NCI-H748 (cell line): ENCODE measurements at regions not wholly inside any gene's neighbourhood (a gene's known extent, or its start where the extent isn't known, plus 50 kb on each side); places are given as distances from the start of the nearest gene placed in this dataset.
A peak's percentile ranks its signal among the peaks of the same experiment; 100 is the strongest.
"Not testable (repeated sequence)": the region's sequence is repeated elsewhere in the genome, so short reads cannot be mapped to it uniquely, and the experiment has no call there.

Source experiments
- DNase-seq: peaks from one replicate; lab custom pipeline; 2025; ENCODE audit not compliant: unreplicated experiment; lab: John Stamatoyannopoulos, UW

- DNase-seq, result not testable (repeated sequence)
These were observed 71.0 kb upstream of the SH3GLB1 start for GRCh38 chr1:86633306-86633838.

DNA sequence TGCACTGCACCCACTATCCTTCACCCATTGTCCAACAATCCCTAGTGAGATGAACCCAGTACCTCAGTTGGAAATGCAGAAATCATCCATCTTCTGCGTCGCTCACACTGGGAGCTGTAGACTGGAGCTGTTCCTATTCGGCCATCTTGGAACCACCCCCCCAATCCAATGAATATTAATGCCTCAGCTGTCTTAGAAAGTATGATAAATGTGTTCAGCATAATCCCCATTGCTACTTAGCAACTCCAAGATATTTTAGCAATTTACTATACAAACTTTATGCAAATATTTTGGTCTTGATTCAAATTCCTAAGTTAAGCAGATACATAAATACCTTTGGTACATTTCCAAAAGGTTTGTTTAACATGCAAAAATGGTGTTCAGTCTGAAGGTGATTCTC, 70.5 kb upstream of the SH3GLB1 start:
- DNase-seq, result no peak

DNA sequence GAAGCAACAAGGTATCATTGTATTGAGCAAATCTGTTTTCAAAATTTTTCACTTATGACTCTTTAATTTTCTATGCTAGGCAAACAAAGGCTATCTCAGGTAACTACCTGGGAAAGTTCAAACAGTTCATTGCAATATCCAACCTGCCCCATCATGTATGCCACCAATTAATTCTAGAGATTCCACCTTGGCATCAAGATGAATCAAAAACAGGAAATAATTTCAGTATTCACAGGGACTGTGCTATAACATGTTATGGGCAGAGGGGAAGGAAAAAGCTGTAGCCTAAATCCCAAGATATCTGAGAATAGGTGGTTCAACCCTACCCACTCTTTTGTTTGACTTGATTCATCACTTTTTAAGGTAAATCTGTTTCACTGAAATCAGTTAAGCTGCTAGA, 67.5 kb upstream of the SH3GLB1 start:
- DNase-seq, result no peak

GRCh38 chr1:86640161-86640670, 64.2 kb upstream of the SH3GLB1 start:
- DNase-seq, result no peak

DNA sequence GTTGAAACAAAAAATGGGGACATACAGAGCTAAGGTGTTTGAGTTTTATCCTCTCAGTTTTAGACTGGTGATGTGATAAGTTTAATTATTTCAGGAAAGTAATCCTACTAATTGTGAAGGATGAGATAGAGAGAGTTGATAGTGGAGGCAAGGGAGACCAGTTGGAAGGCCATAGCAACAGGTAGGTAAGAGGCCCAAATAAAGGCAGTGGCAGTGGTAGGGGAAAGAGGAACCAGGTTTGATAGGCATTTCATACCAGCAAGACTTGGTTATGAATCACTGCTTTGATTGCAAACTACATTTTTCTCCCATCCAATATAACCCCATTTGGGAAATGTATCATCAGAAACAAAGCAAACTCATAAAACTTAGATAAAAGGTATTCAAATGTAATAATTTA, 63.1 kb upstream of the SH3GLB1 start:
- no peak for DNase-seq

GRCh38 chr1:86644655-86645054, 59.7 kb upstream of the SH3GLB1 start:
- DNase-seq, result not testable (repeated sequence)

DNA sequence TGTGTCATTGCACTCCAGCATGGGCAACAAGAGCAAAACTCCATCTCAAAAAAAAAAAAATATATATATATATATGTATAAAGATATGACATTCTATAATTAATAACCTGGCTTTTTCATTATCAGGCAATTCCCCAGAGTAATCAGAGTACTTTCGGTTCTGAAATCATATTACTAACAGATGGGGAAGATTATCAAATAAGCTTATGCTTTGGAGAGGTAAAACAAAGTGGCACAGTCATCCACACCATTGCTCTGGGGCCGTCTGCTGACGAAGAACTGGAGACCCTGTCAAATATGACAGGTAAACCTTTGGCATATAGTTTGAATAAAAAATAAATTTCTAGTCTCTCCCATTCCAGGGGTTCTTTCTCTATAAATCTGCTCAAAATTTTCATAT, 58.5 kb upstream of the SH3GLB1 start:
- DNase-seq, result no peak

DNA sequence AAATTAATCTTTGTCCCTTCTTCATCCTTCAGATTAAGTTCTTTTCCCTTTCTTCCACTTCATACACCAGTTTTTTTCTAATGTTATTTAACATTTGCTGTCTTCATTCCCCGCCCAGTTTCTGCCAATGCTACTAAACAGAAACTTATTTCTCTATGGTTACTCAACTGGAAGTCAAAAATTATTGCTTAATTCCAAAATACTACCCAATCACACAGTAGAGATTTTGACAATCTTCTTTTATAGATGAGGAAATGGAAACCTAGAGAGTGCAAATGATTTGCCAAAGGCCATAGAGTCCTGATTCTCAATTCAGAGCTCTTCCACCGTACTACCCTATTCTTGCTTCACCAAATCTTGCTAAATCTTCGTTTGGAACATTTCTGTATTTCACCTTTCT, 58.1 kb upstream of the SH3GLB1 start:
- no peak for DNase-seq

- peak; percentile 55 for DNase-seq
These were observed 56.1 kb upstream of the SH3GLB1 start for GRCh38 chr1:86648255-86648654.

GRCh38 chr1:86649618-86650017, 54.8 kb upstream of the SH3GLB1 start:
- DNase-seq, result no peak

- peak; percentile 7 for DNase-seq
These were observed 54.3 kb upstream of the SH3GLB1 start for GRCh38 chr1:86650065-86650464.
